Endodermal cell (in vitro differentiated cells): ENCODE measurements at regions not wholly inside any gene's neighbourhood (a gene's known extent, or its start where the extent isn't known, plus 50 kb on each side); places are given as distances from the start of the nearest gene placed in this dataset.

Source experiments
- DNase-seq: peaks from one replicate; pipeline ENCODE4 v3.0.0-alpha.2; 2017
- H3K27ac ChIP-seq: 2 replicates; pipeline ENCODE4 v1.5.1; 2013; ENCODE audit warnings: mild to moderate bottlenecking, low read depth, low read length, moderate library complexity
- H3K27me3 ChIP-seq: 2 replicates; pipeline ENCODE4 v1.6.1; 2013; ENCODE audit warnings: mild to moderate bottlenecking, low read length, moderate library complexity; ENCODE audit not compliant: insufficient read depth, control insufficient read depth, poor library complexity, severe bottlenecking
- H3K36me3 ChIP-seq: 2 replicates; pipeline ENCODE4 v1.7.0; 2013; ENCODE audit warnings: mild to moderate bottlenecking, low read length, moderate library complexity; ENCODE audit not compliant: control insufficient read depth, insufficient read depth
- H3K4me1 ChIP-seq: one replicate; pipeline ENCODE4 v1.7.0; 2013; ENCODE audit warnings: low read length; ENCODE audit not compliant: control insufficient read depth, insufficient read depth
- H3K4me3 ChIP-seq: 2 replicates; pipeline ENCODE4 v1.5.1; 2013; ENCODE audit warnings: mild to moderate bottlenecking, low read length, moderate library complexity
- H3K9ac ChIP-seq: 2 replicates; pipeline ENCODE4 v1.6.1; 2013; ENCODE audit warnings: mild to moderate bottlenecking, low read length, moderate library complexity; ENCODE audit not compliant: poor library complexity, severe bottlenecking; ENCODE audit errors: extremely low read depth
- H3K9me3 ChIP-seq: 2 replicates; pipeline ENCODE4 v1.6.1; 2013; ENCODE audit warnings: mild to moderate bottlenecking, low read length, moderate library complexity; ENCODE audit not compliant: control insufficient read depth
- H3K27ac Mint-ChIP-seq: 2 replicates; pipeline ENCODE4 v1.8.0; 2020; ENCODE audit warnings: mixed read lengths
- H3K27me3 Mint-ChIP-seq: 2 replicates; pipeline ENCODE4 v1.8.0; 2021; ENCODE audit warnings: mild to moderate bottlenecking, mixed read lengths; ENCODE audit not compliant: insufficient read depth
- H3K36me3 Mint-ChIP-seq: 2 replicates; pipeline ENCODE4 v1.8.0; 2020; ENCODE audit warnings: low read depth, mixed read lengths
- H3K4me1 Mint-ChIP-seq: 2 replicates; pipeline ENCODE4 v1.8.0; 2020; ENCODE audit warnings: mixed read lengths
- H3K4me3 Mint-ChIP-seq: 2 replicates; pipeline ENCODE4 v1.8.0; 2020; ENCODE audit warnings: mild to moderate bottlenecking, moderate library complexity, mixed read lengths
- H3K9me3 Mint-ChIP-seq: 2 replicates; pipeline ENCODE4 v1.8.0; 2020; ENCODE audit warnings: mild to moderate bottlenecking, mixed read lengths
- WGBS, 2 experiments: methylation state at CpG; one replicate each; pipeline versions ENCODE4 v1.1.5 to v1.1.7; 2013; ENCODE audit warnings: missing lambda C conversion rate in 2 of 2, mixed read lengths in 1 of 2; ENCODE audit not compliant: insufficient coverage in 1 of 2, insufficient read length in 1 of 2; 5-methylcytosine and 5-hydroxymethylcytosine counted together
- TF ChIP-seq, protein P1 (sequence below): fragments of 200-600 bp; sonication (generic); conservative IDR thresholded peaks from 2 replicates; pipeline ENCODE4 v1.5.0; 2021; ENCODE audit warnings: antibody characterized with exemption, mild to moderate bottlenecking

DNA sequence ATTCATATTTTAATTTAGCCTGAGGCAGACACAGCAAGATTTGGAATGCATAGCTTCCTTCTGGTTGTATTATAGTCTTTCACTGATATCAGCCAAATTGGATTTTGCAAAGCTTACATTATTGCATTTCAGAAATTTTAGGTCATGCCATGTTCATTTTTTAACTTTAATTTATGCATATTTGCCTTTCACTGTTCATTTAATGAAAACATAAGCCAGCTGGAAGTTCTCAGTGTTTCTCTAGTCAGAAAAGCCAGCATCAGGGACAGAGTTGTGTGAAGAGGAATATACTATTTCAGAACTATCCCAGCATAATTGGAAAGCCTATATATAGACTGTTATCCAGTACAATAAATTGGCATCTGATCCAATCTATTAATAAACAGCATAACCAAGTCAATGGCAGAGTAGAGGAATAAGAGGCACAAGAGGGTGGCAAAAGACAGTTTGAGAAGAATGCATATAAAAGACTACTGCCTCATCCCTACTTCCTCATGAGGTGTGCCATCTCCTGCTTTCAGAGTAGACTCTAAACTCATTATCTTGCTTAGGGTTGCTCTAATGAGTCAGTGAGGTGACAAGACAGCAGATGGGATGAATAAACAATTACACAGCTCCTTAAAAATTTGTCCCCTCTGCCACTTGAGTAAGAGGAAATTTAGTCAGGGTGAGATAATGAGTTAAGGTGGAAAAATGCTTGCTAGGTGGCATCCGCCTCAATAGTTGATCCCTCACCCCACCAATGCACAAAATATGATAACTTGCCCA is 159.8 kb upstream of the HCRTR2 start:
- Histone ChIP-seq H3K9ac (no peak overlapping the region), H3K9me3 (no peaks in the 10 kb centered on the region), H3K27ac (no peak overlapping the region), H3K27me3 (no peaks in the 10 kb centered on the region), H3K36me3 (no peaks in the 10 kb centered on the region), H3K4me1 (no peaks in the 10 kb centered on the region), H3K4me3 (no peak overlapping the region)
- Mint-ChIP-seq H3K27me3 (no peaks in the 10 kb centered on the region), H3K36me3 (no peaks in the 10 kb centered on the region), H3K4me1 (no peaks in the 10 kb centered on the region), H3K9me3 (no peaks in the 10 kb centered on the region), H3K27ac (no peak overlapping the region), H3K4me3 (no peak overlapping the region)
- DNase-seq, result no peak
- TF ChIP-seq, protein P1, sequence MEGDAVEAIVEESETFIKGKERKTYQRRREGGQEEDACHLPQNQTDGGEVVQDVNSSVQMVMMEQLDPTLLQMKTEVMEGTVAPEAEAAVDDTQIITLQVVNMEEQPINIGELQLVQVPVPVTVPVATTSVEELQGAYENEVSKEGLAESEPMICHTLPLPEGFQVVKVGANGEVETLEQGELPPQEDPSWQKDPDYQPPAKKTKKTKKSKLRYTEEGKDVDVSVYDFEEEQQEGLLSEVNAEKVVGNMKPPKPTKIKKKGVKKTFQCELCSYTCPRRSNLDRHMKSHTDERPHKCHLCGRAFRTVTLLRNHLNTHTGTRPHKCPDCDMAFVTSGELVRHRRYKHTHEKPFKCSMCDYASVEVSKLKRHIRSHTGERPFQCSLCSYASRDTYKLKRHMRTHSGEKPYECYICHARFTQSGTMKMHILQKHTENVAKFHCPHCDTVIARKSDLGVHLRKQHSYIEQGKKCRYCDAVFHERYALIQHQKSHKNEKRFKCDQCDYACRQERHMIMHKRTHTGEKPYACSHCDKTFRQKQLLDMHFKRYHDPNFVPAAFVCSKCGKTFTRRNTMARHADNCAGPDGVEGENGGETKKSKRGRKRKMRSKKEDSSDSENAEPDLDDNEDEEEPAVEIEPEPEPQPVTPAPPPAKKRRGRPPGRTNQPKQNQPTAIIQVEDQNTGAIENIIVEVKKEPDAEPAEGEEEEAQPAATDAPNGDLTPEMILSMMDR, result no peak
- 100% methylated on average over 1 of the region's 1 CpG; no CpG with 5 or more reads in 1 of the 2 experiments for WGBS, 2 experiments

DNA sequence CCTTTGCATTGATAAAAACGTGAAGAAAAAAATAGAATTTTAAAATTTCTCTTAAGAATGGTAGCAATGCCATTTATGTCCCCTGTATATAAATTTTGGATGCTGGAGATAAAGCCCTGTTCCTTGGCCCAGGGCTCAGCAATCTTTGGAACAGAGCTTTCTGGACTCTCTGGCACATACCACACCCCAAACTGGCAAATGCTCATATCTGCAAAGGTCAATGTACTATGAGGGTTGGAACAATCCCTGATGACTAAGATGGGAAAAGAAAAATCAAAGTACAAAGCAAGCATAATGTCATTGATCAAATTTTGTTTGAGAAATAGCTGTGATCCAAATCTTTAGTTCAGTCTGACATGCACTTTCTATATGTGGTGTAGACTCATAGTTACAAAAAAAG is 158.1 kb upstream of the HCRTR2 start:
- Histone ChIP-seq H3K4me3 (no peak overlapping the region), H3K27ac (no peak overlapping the region), H3K9me3 (peaks cover 5% of the 10 kb centered on the region), H3K9ac (no peak overlapping the region), H3K36me3 (no peaks in the 10 kb centered on the region), H3K27me3 (no peaks in the 10 kb centered on the region), H3K4me1 (no peaks in the 10 kb centered on the region)
- H3K36me3 Mint-ChIP-seq, result no peaks in the 10 kb centered on the region
- DNase-seq, result no peak
- no peaks in the 10 kb centered on the region for H3K4me1 Mint-ChIP-seq
- TF ChIP-seq, protein P1, result no peak
- WGBS, 2 experiments, result 88% methylated on average over 1 of the region's 1 CpG; no CpG with 5 or more reads in 1 of the 2 experiments
- H3K9me3 Mint-ChIP-seq, result no peaks in the 10 kb centered on the region
- H3K27ac Mint-ChIP-seq, result no peak overlapping the region
- no peak overlapping the region for H3K4me3 Mint-ChIP-seq
- H3K27me3 Mint-ChIP-seq, result no peaks in the 10 kb centered on the region

DNA sequence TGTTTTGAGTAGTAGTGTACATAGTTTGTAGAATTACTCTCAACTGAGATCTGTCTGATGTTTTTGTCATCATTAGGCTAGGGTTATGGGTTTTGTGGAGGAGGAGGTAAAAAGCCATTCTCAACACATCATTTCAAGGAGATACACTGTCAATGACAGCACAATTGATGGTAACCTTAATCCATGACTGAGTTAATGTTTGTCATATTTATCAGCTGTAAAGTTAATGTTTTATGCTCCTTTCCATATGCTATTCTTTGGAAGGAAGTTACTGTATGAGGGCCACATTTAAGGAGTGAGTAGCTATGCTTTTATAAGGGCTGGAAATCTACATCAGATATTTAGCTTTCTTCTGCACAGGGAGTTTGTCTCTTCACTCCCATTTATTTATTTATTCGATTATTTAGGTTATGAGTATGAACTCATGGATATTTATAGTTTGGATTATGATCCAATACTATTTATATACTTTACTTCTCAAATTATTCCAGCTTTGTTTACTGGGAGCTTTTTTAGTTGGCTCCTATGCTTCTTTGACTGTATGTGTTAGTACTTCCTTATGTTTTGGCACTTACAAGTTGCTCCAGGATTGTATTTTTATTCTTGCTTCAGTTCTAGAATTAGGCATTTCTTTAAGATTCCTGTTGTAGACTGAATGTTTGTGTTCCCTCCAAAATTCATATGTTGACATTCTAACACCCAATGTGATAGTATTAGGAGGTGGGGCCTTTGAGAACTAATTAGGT is 156.6 kb upstream of the HCRTR2 start:
- Histone ChIP-seq H3K4me1 (no peaks in the 10 kb centered on the region), H3K9me3 (peaks cover 6% of the 10 kb centered on the region), H3K9ac (no peak overlapping the region), H3K27me3 (no peaks in the 10 kb centered on the region), H3K4me3 (no peak overlapping the region), H3K36me3 (no peaks in the 10 kb centered on the region), H3K27ac (no peak overlapping the region)
- no peaks in the 10 kb centered on the region for H3K9me3 Mint-ChIP-seq
- no peak for DNase-seq
- no peaks in the 10 kb centered on the region for H3K27me3 Mint-ChIP-seq
- no peaks in the 10 kb centered on the region for H3K36me3 Mint-ChIP-seq
- H3K4me1 Mint-ChIP-seq, result no peaks in the 10 kb centered on the region
- no CpG with 5 or more reads among the region's 1 CpG for WGBS, 2 experiments
- TF ChIP-seq, protein P1, result no peak
- H3K27ac Mint-ChIP-seq, result no peak overlapping the region
- H3K4me3 Mint-ChIP-seq, result no peak overlapping the region
